Cardiac muscle cell (in vitro differentiated cells and primary cell): ENCODE measurements at regions not wholly inside any gene's neighbourhood (a gene's known extent, or its start where the extent isn't known, plus 50 kb on each side); places are given as distances from the start of the nearest gene placed in this dataset.

Experiments
- DNase-seq, 2 donors: peaks; one replicate each; pipeline versions ENCODE4 v3.0.0 to v3.0.0-alpha.2; 2010 to 2017; ENCODE audit warnings: low read depth in 1 of 2, low spot score in 1 of 2
- H3K27ac ChIP-seq: fragments of 200-600 bp; sonication (generic); 2 replicates; pipeline ENCODE4 v1.5.1; 2016
- H3K27me3 ChIP-seq: fragments of 200-600 bp; sonication (generic); 2 replicates; pipeline ENCODE4 v1.6.0; 2016; ENCODE audit warnings: control low read depth
- H3K36me3 ChIP-seq: fragments of 200-600 bp; sonication (generic); 2 replicates; pipeline ENCODE4 v1.5.1; 2016; ENCODE audit warnings: control low read depth
- H3K4me1 ChIP-seq: fragments of 200-600 bp; sonication (generic); 2 replicates; pipeline ENCODE4 v1.8.1; 2017; ENCODE audit warnings: low read depth, mild to moderate bottlenecking, mixed run types
- H3K4me3 ChIP-seq: fragments of 200-600 bp; sonication (generic); 2 replicates; pipeline ENCODE4 v1.5.1; 2016; ENCODE audit warnings: mild to moderate bottlenecking
- H3K9me3 ChIP-seq: fragments of 200-600 bp; sonication (generic); 2 replicates; pipeline ENCODE4 v1.5.1; 2017; ENCODE audit warnings: low read depth, mild to moderate bottlenecking, control low read depth
- CTCF ChIP-seq: IDR thresholded peaks from 2 replicates; pipeline ENCODE4 v1.5.1; 2012; ENCODE audit warnings: low read depth, mild to moderate bottlenecking, low read length

DNA sequence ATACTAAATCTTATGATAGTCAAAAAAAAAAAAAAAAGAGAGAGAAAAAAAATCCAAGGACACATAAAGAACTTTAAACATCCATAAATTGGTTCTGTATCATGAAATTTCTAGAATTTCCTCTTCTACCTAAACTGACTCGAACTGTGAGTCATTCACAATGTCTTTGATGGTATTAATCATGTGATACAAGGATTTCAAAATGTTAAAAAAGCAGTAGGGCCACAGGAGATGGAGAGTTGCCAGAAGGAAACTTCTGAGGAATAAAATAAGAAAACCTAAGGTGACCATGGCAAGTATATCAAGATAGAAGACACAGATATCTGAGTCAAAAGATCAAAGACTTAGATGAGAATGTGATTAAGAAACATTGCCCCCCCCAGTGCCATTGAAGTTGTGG is 1320.9 kb upstream of the FLRT2 start:
- no peak for DNase-seq
- H3K4me3 ChIP-seq = no peak overlapping the region
- no peaks in the 10 kb centered on the region for H3K4me1 ChIP-seq

DNA sequence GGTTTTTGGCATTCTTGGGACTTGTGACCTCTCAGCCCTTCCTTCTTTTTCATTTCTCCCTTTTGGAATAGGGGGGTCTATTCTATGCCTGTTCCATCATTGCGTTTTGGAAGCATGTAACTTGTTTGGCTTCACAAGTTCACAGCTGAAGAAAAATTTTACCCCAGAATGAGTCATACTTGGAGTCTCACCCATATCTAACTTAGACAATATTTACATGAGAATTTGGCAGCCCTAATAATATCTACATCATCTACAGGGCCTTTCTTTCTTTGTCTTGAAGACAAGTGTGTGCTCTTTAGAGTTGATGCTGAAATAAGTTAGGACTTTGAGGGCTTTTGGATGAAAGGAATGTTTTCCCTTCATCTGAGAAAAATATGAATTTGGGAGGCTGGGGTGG is 1312.9 kb upstream of the FLRT2 start:
- Histone ChIP-seq H3K4me3 (no peak overlapping the region), H3K27me3 (no peaks in the 10 kb centered on the region), H3K27ac (no peak overlapping the region), H3K4me1 (no peaks in the 10 kb centered on the region), H3K36me3 (no peaks in the 10 kb centered on the region), H3K9me3 (no peaks in the 10 kb centered on the region)
- no peak for TF ChIP-seq CTCF
- DNase-seq = no peak

More for the DNA sequence above, 1320.9 kb upstream of the FLRT2 start:
- Histone ChIP-seq H3K9me3 (no peaks in the 10 kb centered on the region), H3K27me3 (no peaks in the 10 kb centered on the region), H3K36me3 (no peaks in the 10 kb centered on the region), H3K27ac (no peak overlapping the region)
- no peak for TF ChIP-seq CTCF

DNA sequence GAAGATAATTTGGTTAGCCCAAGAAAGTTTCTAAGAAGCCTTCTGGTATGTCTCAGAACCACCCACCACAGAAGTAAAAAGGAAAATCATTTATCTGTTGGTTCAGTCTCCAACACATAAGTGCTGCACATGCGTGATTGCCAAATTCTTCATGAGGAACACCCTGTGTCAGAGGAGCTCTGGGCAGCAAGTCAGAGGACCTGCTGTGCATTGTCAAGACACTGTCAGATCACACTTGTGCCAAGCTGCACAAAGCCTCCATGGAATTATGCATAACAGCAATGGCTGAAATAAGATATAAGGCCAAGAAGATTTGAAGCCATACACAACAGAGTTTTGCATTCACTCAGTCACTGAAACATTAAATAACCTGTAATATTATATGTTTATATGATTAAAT is 1304.7 kb upstream of the FLRT2 start:
- Histone ChIP-seq H3K4me3 (no peak overlapping the region), H3K4me1 (peaks cover 9% of the 10 kb centered on the region)

GRCh38 chr14:84228702-84229101 is 1301.2 kb upstream of the FLRT2 start:
- no peak for TF ChIP-seq CTCF
- no peaks in the 10 kb centered on the region for H3K9me3 ChIP-seq

More for the DNA sequence above, 1304.7 kb upstream of the FLRT2 start:
- peak; percentile 14 to 79 for DNase-seq
- Histone ChIP-seq H3K27me3 (no peaks in the 10 kb centered on the region), H3K9me3 (no peaks in the 10 kb centered on the region), H3K27ac (no peak overlapping the region), H3K36me3 (no peaks in the 10 kb centered on the region)
- no peak for TF ChIP-seq CTCF

DNA sequence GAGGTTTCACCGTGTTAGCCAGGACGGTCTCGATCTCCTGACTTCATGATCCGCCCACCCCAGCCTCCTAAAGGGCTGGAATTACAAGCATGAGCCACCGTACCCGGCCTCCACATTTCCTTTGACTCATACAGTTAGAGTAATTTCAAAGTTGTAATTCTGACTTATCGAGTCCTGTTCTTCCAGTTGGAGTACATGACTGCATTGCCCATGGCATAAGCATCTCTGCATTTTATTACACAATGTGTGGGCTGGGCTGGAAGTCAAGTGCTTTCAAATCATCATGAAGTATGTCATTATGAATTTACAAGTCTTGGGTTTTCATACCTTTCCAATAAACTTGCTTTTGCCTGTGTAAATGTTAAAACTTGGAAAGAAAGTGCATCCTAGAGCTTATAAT is 1295.7 kb upstream of the FLRT2 start:
- H3K27ac ChIP-seq = no peak overlapping the region
- H3K36me3 ChIP-seq = no peaks in the 10 kb centered on the region
- DNase-seq = peak in 1 of 2 donors; percentile 3
- H3K4me3 ChIP-seq = no peak overlapping the region
- no peaks in the 10 kb centered on the region for H3K27me3 ChIP-seq
- no peak for TF ChIP-seq CTCF
- no peaks in the 10 kb centered on the region for H3K9me3 ChIP-seq
- H3K4me1 ChIP-seq = peaks cover 12% of the 10 kb centered on the region

More at GRCh38 chr14:84228702-84229101, 1301.2 kb upstream of the FLRT2 start:
- DNase-seq = peak in 1 of 2 donors; percentile 28
- no peak overlapping the region for H3K4me3 ChIP-seq
- no peaks in the 10 kb centered on the region for H3K27me3 ChIP-seq
- no peak overlapping the region for H3K27ac ChIP-seq
- H3K36me3 ChIP-seq = no peaks in the 10 kb centered on the region
- peaks cover 12% of the 10 kb centered on the region for H3K4me1 ChIP-seq

GRCh38 chr14:84236290-84236689 is 1293.7 kb upstream of the FLRT2 start:
- no peak overlapping the region for H3K4me3 ChIP-seq
- no peaks in the 10 kb centered on the region for H3K4me1 ChIP-seq
- TF ChIP-seq CTCF = no peak
- H3K36me3 ChIP-seq = no peaks in the 10 kb centered on the region
- no peaks in the 10 kb centered on the region for H3K27me3 ChIP-seq
- no peaks in the 10 kb centered on the region for H3K9me3 ChIP-seq
- H3K27ac ChIP-seq = no peak overlapping the region
- no peak for DNase-seq
